PC-3 (cell line): ENCODE measurements at regions not wholly inside any gene's neighbourhood (a gene's known extent, or its start where the extent isn't known, plus 50 kb on each side); places are given as distances from the start of the nearest gene placed in this dataset.

ENCODE experiments used
- CTCF ChIP-seq: fragments of 300-600 bp; sonication (generic); conservative IDR thresholded peaks from 2 replicates; pipeline ENCODE4 v1.5.1; 2017; ENCODE audit warnings: antibody characterized with exemption, low read depth, mild to moderate bottlenecking, low read length
- EZH2 ChIP-seq: fragments of 300-600 bp; sonication (generic); IDR thresholded peaks from one replicate; pipeline ENCODE4 v1.6.1; 2017; ENCODE audit warnings: antibody characterized with exemption, mild to moderate bottlenecking, low read length; ENCODE audit not compliant: unreplicated experiment
- EZH2phosphoT487 ChIP-seq: fragments of 300-600 bp; sonication (generic); IDR thresholded peaks from 2 replicates; pipeline ENCODE4 v1.6.1; 2018; ENCODE audit warnings: mild to moderate bottlenecking, antibody characterized with exemption, low read length, borderline replicate concordance

DNA sequence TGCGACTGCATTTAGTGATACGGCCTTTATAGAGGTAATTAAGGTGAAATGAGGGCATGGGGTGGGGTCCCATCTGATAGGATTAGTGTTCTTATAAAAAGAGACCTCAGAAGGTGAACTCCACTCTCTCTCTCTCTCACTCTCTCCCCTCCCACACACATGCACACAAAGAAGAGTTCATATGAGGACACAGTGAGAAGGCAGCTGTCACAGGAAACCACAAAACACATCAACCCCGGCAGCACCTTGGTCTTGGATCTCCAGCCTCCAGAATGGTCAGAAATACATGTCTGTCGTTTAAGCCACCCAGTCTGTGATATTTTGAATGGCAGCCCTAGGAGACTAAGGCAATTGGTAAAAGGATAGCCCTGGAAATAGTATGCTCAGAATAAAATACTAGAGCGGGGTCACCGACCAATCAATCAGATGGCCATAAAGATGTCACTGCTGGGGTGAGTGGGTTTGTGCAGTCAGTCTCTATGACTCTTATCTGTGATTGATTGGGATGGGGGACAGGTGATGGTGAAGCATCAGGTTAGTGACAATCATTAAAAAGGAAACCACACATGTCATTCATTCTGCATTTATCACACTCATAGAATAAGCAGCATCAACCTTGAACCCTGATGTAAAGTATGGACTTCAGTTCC, 118.9 kb upstream of the POU3F3 start:
- TF ChIP-seq CTCF (no peak), EZH2 (no peak), EZH2phosphoT487 (no peak)
